ENCODE measurements at regions not wholly inside any gene's neighbourhood (a gene's known extent, or its start where the extent isn't known, plus 50 kb on each side); places are given as distances from the start of the nearest gene placed in this dataset.

GRCh38 chr1:37113285-37113997 is 79.1 kb upstream of the GRIK3 start:
- no peak for TF ChIP-seq BCL11B (tag by site-specific recombination; IDR thresholded peaks at IDR 0.05; ENCODE audit: low read depth)
- no peak for TF ChIP-seq ZSCAN5A (tag by site-specific recombination; IDR thresholded peaks at IDR 0.05)
- TF ChIP-seq ZNF10 (tag by site-specific recombination; IDR thresholded peaks at IDR 0.05) = no peak
- no peak for TF ChIP-seq YY1 (tag by site-specific recombination; IDR thresholded peaks at IDR 0.05)
- TF ChIP-seq SETDB1 (IDR thresholded peaks at IDR 0.05; ENCODE audit: insufficient read length, low read length) = no peak
- TF ChIP-seq GLI2 (tag by site-specific recombination; IDR thresholded peaks at IDR 0.05; ENCODE audit: borderline replicate concordance, low read depth) = no peak
- no peak for TF ChIP-seq CTCF (tag by site-specific recombination; IDR thresholded peaks at IDR 0.05)
- TF ChIP-seq ZNF274 (IDR thresholded peaks at IDR 0.05; ENCODE audit: low read length) = no peak
- no peak for TF ChIP-seq ZNF274 (tag by site-specific recombination; IDR thresholded peaks at IDR 0.05; ENCODE audit: borderline replicate concordance)
- TF ChIP-seq MZF1 (tag by site-specific recombination; IDR thresholded peaks at IDR 0.05; ENCODE audit: borderline replicate concordance) = no peak
- TF ChIP-seq ZBTB21 (tag by site-specific recombination; IDR thresholded peaks at IDR 0.05) = no peak
- TF ChIP-seq ZNF677 (tag by site-specific recombination; IDR thresholded peaks at IDR 0.05) = no peak
- TF ChIP-seq TSHZ1 (tag by site-specific recombination; IDR thresholded peaks at IDR 0.05; ENCODE audit: borderline replicate concordance) = no peak
- TF ChIP-seq SP7 (tag by site-specific recombination; IDR thresholded peaks at IDR 0.05) = no peak

All from HEK293 (cell line).